SK-N-SH treated with all-trans-retinoic acid at 6 μM for 48 hours (cell line): ENCODE measurements at regions not wholly inside any gene's neighbourhood (a gene's known extent, or its start where the extent isn't known, plus 50 kb on each side); places are given as distances from the start of the nearest gene placed in this dataset.

Experiments
- ATAC-seq: fragments of 200-7000 bp; cut with Tn5 transposase; 3 replicates; pipeline ENCODE4 v1.9.1; 2020; ENCODE audit warnings: mild to moderate bottlenecking, moderate library complexity
- ARNTL ChIP-seq: fragments of 450-650 bp; formaldehyde crosslinking; IDR thresholded peaks from 2 replicates; pipeline ENCODE4 v1.5.0; 2020; ENCODE audit warnings: low read depth, mild to moderate bottlenecking, moderate library complexity, borderline replicate concordance
- ESRRG ChIP-seq: fragments of 250-450 bp; sonication (Bioruptor Pico); IDR thresholded peaks from 2 replicates; pipeline ENCODE4 v1.6.1; 2021; ENCODE audit warnings: mild to moderate bottlenecking
- ISL1 ChIP-seq: fragments of 250-450 bp; sonication (Bioruptor Pico); IDR thresholded peaks from 2 replicates; pipeline ENCODE4 v2.1.2; 2022; ENCODE audit warnings: mild to moderate bottlenecking, moderate library complexity
- OSR1 ChIP-seq: fragments of 250-450 bp; sonication (Bioruptor Pico); IDR thresholded peaks from 2 replicates; pipeline ENCODE4 v1.8.0; 2022; ENCODE audit warnings: moderate library complexity, mild to moderate bottlenecking, inconsistent platforms
- RARB ChIP-seq: fragments of 250-450 bp; sonication (Bioruptor Pico); IDR thresholded peaks from 2 replicates; pipeline ENCODE4 v1.8.0; 2021; ENCODE audit warnings: mild to moderate bottlenecking, moderate library complexity
- SNAI2 ChIP-seq: fragments of 250-450 bp; sonication (Bioruptor Pico); IDR thresholded peaks from 2 replicates; pipeline ENCODE4 v1.5.0; 2020; ENCODE audit warnings: mild to moderate bottlenecking, moderate library complexity
- TSHZ2 ChIP-seq: fragments of 250-450 bp; sonication (Bioruptor Pico); IDR thresholded peaks from 2 replicates; pipeline ENCODE4 v1.5.0; 2020; ENCODE audit warnings: mild to moderate bottlenecking, moderate library complexity
- ZC3H10 ChIP-seq: fragments of 250-450 bp; sonication (Bioruptor Pico); IDR thresholded peaks from 2 replicates; pipeline ENCODE4 v1.5.1; 2021; ENCODE audit warnings: mild to moderate bottlenecking, moderate library complexity
- ZFP3 ChIP-seq: fragments of 250-450 bp; sonication (Bioruptor Pico); IDR thresholded peaks from 2 replicates; pipeline ENCODE4 v1.5.0; 2020; ENCODE audit warnings: mild to moderate bottlenecking, moderate library complexity
- ZFP30 ChIP-seq: fragments of 450-650 bp; formaldehyde crosslinking; IDR thresholded peaks from 2 replicates; pipeline ENCODE4 v1.5.0; 2022; ENCODE audit warnings: mild to moderate bottlenecking, moderate library complexity
- ZNF565 ChIP-seq: fragments of 450-650 bp; formaldehyde crosslinking; conservative IDR thresholded peaks from 2 replicates; pipeline ENCODE4 v1.5.0; 2020; ENCODE audit warnings: low read depth, mild to moderate bottlenecking, moderate library complexity
- ZNF70 ChIP-seq: fragments of 450-650 bp; formaldehyde crosslinking; IDR thresholded peaks from 2 replicates; pipeline ENCODE4 v1.5.0; 2020; ENCODE audit warnings: mild to moderate bottlenecking, moderate library complexity
- ZNF8 ChIP-seq: fragments of 450-650 bp; formaldehyde crosslinking; IDR thresholded peaks from 2 replicates; pipeline ENCODE4 v1.5.0; 2020; ENCODE audit warnings: mild to moderate bottlenecking, moderate library complexity
- TF ChIP-seq, protein P1 (sequence below): fragments of 250-450 bp; sonication (Bioruptor Pico); IDR thresholded peaks from 2 replicates; pipeline ENCODE4 v1.5.1; 2020; ENCODE audit warnings: low read depth, mild to moderate bottlenecking, moderate library complexity
- TF ChIP-seq, protein P2 (sequence below): fragments of 250-450 bp; sonication (Bioruptor Pico); IDR thresholded peaks from 2 replicates; pipeline ENCODE4 v1.8.0; 2021; ENCODE audit warnings: low read depth, mild to moderate bottlenecking, moderate library complexity, borderline replicate concordance
- TF ChIP-seq, protein P3 (sequence below): fragments of 250-450 bp; sonication (Bioruptor Pico); IDR thresholded peaks from 2 replicates; pipeline ENCODE4 v1.8.0; 2020; ENCODE audit warnings: mild to moderate bottlenecking, moderate library complexity, borderline replicate concordance
- TF ChIP-seq, protein P4 (sequence below): fragments of 250-450 bp; sonication (Bioruptor Pico); IDR thresholded peaks from 2 replicates; pipeline ENCODE4 v1.5.1; 2021; ENCODE audit warnings: mild to moderate bottlenecking, moderate library complexity

GRCh38 chr5:54671111-54671531 is 153.6 kb downstream of the SNX18 start (continued):
- TF ChIP-seq TSHZ2 (CRISPR knock-in tag) (no peak), ISL1 (CRISPR knock-in tag) (no peak), ZNF565 (CRISPR knock-in tag) (no peak), OSR1 (no peak)
- TF ChIP-seq, protein P1, sequence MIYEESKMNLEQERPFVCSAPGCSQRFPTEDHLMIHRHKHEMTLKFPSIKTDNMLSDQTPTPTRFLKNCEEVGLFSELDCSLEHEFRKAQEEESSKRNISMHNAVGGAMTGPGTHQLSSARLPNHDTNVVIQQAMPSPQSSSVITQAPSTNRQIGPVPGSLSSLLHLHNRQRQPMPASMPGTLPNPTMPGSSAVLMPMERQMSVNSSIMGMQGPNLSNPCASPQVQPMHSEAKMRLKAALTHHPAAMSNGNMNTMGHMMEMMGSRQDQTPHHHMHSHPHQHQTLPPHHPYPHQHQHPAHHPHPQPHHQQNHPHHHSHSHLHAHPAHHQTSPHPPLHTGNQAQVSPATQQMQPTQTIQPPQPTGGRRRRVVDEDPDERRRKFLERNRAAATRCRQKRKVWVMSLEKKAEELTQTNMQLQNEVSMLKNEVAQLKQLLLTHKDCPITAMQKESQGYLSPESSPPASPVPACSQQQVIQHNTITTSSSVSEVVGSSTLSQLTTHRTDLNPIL: no peak
- TF ChIP-seq, protein P2, sequence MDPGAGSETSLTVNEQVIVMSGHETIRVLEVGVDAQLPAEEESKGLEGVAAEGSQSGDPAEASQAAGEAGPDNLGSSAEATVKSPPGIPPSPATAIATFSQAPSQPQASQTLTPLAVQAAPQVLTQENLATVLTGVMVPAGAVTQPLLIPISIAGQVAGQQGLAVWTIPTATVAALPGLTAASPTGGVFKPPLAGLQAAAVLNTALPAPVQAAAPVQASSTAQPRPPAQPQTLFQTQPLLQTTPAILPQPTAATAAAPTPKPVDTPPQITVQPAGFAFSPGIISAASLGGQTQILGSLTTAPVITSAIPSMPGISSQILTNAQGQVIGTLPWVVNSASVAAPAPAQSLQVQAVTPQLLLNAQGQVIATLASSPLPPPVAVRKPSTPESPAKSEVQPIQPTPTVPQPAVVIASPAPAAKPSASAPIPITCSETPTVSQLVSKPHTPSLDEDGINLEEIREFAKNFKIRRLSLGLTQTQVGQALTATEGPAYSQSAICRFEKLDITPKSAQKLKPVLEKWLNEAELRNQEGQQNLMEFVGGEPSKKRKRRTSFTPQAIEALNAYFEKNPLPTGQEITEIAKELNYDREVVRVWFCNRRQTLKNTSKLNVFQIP (CRISPR knock-in tag): no peak

DNA sequence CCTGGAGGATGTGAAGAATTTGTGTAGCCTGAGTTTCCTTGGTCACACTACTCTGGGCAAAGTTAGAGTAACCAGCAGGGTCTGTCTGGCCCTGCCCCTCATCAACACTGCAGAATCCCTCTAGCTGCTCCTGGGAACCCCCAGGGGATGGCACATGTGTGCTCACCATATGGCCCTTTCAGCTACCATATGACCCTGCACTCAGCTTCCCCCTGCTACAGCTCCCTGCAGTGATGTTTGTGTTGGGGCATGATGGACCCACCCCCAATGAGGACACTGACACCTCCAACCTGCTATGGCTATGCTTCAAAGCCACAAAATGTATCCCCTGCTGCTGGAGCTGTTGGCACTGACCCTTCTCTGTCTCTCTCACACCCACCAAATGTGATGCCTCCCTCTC is 152.7 kb downstream of the SNX18 start:
- ATAC-seq: no peak; the same call in 2 of the 3 replicates
- no peak for TF ChIP-seq ZFP30
- TF ChIP-seq ZNF8 (CRISPR knock-in tag): no peak
- TF ChIP-seq ISL1 (CRISPR knock-in tag): no peak
- TF ChIP-seq, protein P3, sequence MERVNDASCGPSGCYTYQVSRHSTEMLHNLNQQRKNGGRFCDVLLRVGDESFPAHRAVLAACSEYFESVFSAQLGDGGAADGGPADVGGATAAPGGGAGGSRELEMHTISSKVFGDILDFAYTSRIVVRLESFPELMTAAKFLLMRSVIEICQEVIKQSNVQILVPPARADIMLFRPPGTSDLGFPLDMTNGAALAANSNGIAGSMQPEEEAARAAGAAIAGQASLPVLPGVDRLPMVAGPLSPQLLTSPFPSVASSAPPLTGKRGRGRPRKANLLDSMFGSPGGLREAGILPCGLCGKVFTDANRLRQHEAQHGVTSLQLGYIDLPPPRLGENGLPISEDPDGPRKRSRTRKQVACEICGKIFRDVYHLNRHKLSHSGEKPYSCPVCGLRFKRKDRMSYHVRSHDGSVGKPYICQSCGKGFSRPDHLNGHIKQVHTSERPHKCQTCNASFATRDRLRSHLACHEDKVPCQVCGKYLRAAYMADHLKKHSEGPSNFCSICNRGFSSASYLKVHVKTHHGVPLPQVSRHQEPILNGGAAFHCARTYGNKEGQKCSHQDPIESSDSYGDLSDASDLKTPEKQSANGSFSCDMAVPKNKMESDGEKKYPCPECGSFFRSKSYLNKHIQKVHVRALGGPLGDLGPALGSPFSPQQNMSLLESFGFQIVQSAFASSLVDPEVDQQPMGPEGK: no peak
- TF ChIP-seq ZNF565 (CRISPR knock-in tag): no peak
- no peak for TF ChIP-seq SNAI2 (CRISPR knock-in tag)
- no peak for TF ChIP-seq ARNTL (CRISPR knock-in tag)
- TF ChIP-seq, protein P4, sequence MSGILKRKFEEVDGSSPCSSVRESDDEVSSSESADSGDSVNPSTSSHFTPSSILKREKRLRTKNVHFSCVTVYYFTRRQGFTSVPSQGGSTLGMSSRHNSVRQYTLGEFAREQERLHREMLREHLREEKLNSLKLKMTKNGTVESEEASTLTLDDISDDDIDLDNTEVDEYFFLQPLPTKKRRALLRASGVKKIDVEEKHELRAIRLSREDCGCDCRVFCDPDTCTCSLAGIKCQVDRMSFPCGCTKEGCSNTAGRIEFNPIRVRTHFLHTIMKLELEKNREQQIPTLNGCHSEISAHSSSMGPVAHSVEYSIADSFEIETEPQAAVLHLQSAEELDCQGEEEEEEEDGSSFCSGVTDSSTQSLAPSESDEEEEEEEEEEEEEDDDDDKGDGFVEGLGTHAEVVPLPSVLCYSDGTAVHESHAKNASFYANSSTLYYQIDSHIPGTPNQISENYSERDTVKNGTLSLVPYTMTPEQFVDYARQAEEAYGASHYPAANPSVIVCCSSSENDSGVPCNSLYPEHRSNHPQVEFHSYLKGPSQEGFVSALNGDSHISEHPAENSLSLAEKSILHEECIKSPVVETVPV (CRISPR knock-in tag): no peak
- no peak for TF ChIP-seq ZC3H10 (CRISPR knock-in tag)
- no peak for TF ChIP-seq TSHZ2 (CRISPR knock-in tag)
- no peak for TF ChIP-seq ZFP3 (CRISPR knock-in tag)
- TF ChIP-seq, protein P1: no peak
- no peak for TF ChIP-seq ESRRG (CRISPR knock-in tag)
- no peak for TF ChIP-seq ZNF70 (CRISPR knock-in tag)
- no peak for TF ChIP-seq OSR1
- no peak for TF ChIP-seq RARB (CRISPR knock-in tag)
